SK-N-SH (cell line): ENCODE measurements at regions not wholly inside any gene's neighbourhood (a gene's known extent, or its start where the extent isn't known, plus 50 kb on each side); places are given as distances from the start of the nearest gene placed in this dataset.
"Not testable (repeated sequence)": the region's sequence is repeated elsewhere in the genome, so short reads cannot be mapped to it uniquely, and the experiment has no call there.

Experiments
- CTCF ChIA-PET: fragments of 300-600, 350-600 bp; formaldehyde crosslinking; extraction: SDS; loops from one replicate; lab custom pipeline; 2021; lab: Yijun Ruan, JAX
- POLR2A ChIA-PET: fragments of 350-600 bp; sonication (Branson Sonifier 250); formaldehyde crosslinking; extraction: SDS; loops from one replicate; lab custom pipeline; 2020; ENCODE audit warnings: antibody characterized with exemption, inconsistent platforms; lab: Yijun Ruan, JAX
- DNase-seq: peaks from one replicate; pipeline ENCODE4 v3.0.0; 2012
- H2AFZ ChIP-seq: fragments of 200-600 bp; sonication (generic); 2 replicates; pipeline ENCODE4 v1.8.1; 2016; ENCODE audit warnings: antibody characterized with exemption, mild to moderate bottlenecking, low read depth
- H3F3A ChIP-seq: fragments of 200-600 bp; sonication (generic); replicated peaks from 2 replicates; pipeline ENCODE3; 2016; ENCODE audit warnings: antibody characterized with exemption, mild to moderate bottlenecking; ENCODE audit not compliant: insufficient read depth
- H3K27ac ChIP-seq, 2 experiments: fragments of 200-500 bp in 1 of 2; fragments of 200-600 bp in 1 of 2; sonication (Bioruptor generic) in 1 of 2; sonication (generic), shearing (Covaris generic) in 1 of 2; 2 replicates each; pipeline versions ENCODE4 v1.5.1 to v1.6.1; 2014 to 2016; ENCODE audit warnings: low read depth in 2 of 2, inconsistent platforms in 1 of 2, low read length in 1 of 2, mild to moderate bottlenecking in 1 of 2, mixed read lengths in 1 of 2
- H3K27me3 ChIP-seq: fragments of 200-600 bp; sonication (generic), shearing (Covaris generic); 2 replicates; pipeline ENCODE4 v1.6.1; 2016; ENCODE audit warnings: mixed run types; ENCODE audit not compliant: insufficient read depth
- H3K36me3 ChIP-seq, 2 experiments: fragments of 200-500 bp in 1 of 2; fragments of 200-600 bp in 1 of 2; sonication (Bioruptor generic) in 1 of 2; sonication (generic) in 1 of 2; replicated peaks in 1 of 2; 2 replicates each; pipeline versions ENCODE3 to v1.5.1; 2014 to 2016; ENCODE audit warnings: low read length in 1 of 2, mild to moderate bottlenecking in 1 of 2; ENCODE audit not compliant: insufficient read depth in 2 of 2, control insufficient read depth in 1 of 2
- H3K4me1 ChIP-seq, 2 experiments: fragments of 200-500 bp in 1 of 2; fragments of 200-600 bp in 1 of 2; sonication (Bioruptor generic) in 1 of 2; sonication (generic), shearing (Covaris generic) in 1 of 2; 2 replicates each; pipeline versions ENCODE4 v1.5.1 to v1.6.1; 2014 to 2016; ENCODE audit warnings: low read depth in 1 of 2, low read length in 1 of 2, mixed run types in 1 of 2; ENCODE audit not compliant: insufficient read depth in 2 of 2, control insufficient read depth in 1 of 2
- H3K4me2 ChIP-seq: fragments of 200-600 bp; sonication (generic), shearing (Covaris generic); 2 replicates; pipeline ENCODE4 v1.6.1; 2017; ENCODE audit warnings: mixed run types
- H3K4me3 ChIP-seq, 2 experiments: fragments of 200-500 bp in 1 of 2; fragments of 200-600 bp in 1 of 2; sonication (Bioruptor generic) in 1 of 2; sonication (generic), shearing (Covaris generic) in 1 of 2; 2 replicates each; pipeline versions ENCODE4 v1.5.1 to v1.8.1; 2014 to 2016; ENCODE audit warnings: low read depth in 2 of 2, inconsistent platforms in 1 of 2, low read length in 1 of 2, mild to moderate bottlenecking in 1 of 2, mixed read lengths in 1 of 2, moderate library complexity in 1 of 2
- H3K79me2 ChIP-seq: fragments of 200-600 bp; sonication (generic); 2 replicates; pipeline ENCODE4 v1.8.1; 2017; ENCODE audit warnings: mild to moderate bottlenecking; ENCODE audit not compliant: insufficient read depth
- H3K9ac ChIP-seq: fragments of 200-600 bp; sonication (generic); 2 replicates; pipeline ENCODE4 v1.6.1; 2017; ENCODE audit warnings: mixed run types
- H3K9me2 ChIP-seq: fragments of 200-600 bp; sonication (generic); 2 replicates; pipeline ENCODE4 v1.6.1; 2017; ENCODE audit warnings: mixed run types
- H3K9me3 ChIP-seq: fragments of 200-600 bp; sonication (generic); 2 replicates; pipeline ENCODE4 v1.6.1; 2017; ENCODE audit warnings: mixed run types, mild to moderate bottlenecking, moderate library complexity
- H4K20me1 ChIP-seq: fragments of 200-600 bp; sonication (generic); 2 replicates; pipeline ENCODE4 v1.6.1; 2017; ENCODE audit warnings: mild to moderate bottlenecking, mixed run types; ENCODE audit not compliant: insufficient read depth
- CHD2 ChIP-seq: fragments of 150-350 bp; IDR thresholded peaks from 2 replicates; pipeline ENCODE4 v1.6.1; 2018; ENCODE audit warnings: low read length; ENCODE audit not compliant: partially characterized antibody
- EZH2phosphoT487 ChIP-seq: fragments of 200-600 bp; sonication (generic); IDR thresholded peaks from 2 replicates; pipeline ENCODE4 v1.6.1; 2017; ENCODE audit warnings: low read depth, mixed run types, mild to moderate bottlenecking, antibody characterized with exemption, moderate library complexity, borderline replicate concordance
- FOSL2 ChIP-seq: IDR thresholded peaks from 2 replicates; pipeline ENCODE4 v1.4.0; 2012; ENCODE audit warnings: low read depth, mild to moderate bottlenecking, moderate library complexity, borderline replicate concordance
- FOXM1 ChIP-seq: IDR thresholded peaks from 2 replicates; pipeline ENCODE4 v1.4.0; 2012; ENCODE audit warnings: low read depth, mild to moderate bottlenecking
- GABPA ChIP-seq: IDR thresholded peaks from 2 replicates; pipeline ENCODE4 v1.4.0; 2012; ENCODE audit warnings: low read depth, mild to moderate bottlenecking
- IRF3 ChIP-seq: fragments of 150-350 bp; IDR thresholded peaks from 2 replicates; pipeline ENCODE4 v1.6.1; 2016; ENCODE audit warnings: mild to moderate bottlenecking, low read depth, low read length
- MEF2A ChIP-seq: IDR thresholded peaks from 2 replicates; pipeline ENCODE4 v1.4.0; 2012; ENCODE audit warnings: low read depth, borderline replicate concordance
- MXI1 ChIP-seq: IDR thresholded peaks from 2 replicates; pipeline ENCODE4 v1.6.1; 2012; ENCODE audit warnings: mild to moderate bottlenecking, low read depth, low read length, improper control_type of control experiment
- NRF1 ChIP-seq: IDR thresholded peaks from 2 replicates; pipeline ENCODE4 v1.6.1; 2012; ENCODE audit warnings: low read depth, mild to moderate bottlenecking, low read length
- PBX3 ChIP-seq: IDR thresholded peaks from 2 replicates; pipeline ENCODE4; 2012
- POLR2AphosphoS5 ChIP-seq: IDR thresholded peaks from 2 replicates; pipeline ENCODE4 v1.6.1; 2012; ENCODE audit warnings: low read depth, low read length
- RAD21 ChIP-seq: IDR thresholded peaks from 2 replicates; pipeline ENCODE4 v1.6.1; 2012; ENCODE audit warnings: mild to moderate bottlenecking, low read length
- RXRA ChIP-seq: IDR thresholded peaks from 2 replicates; pipeline ENCODE4 v1.4.0; 2012; ENCODE audit warnings: low read depth, mild to moderate bottlenecking, borderline replicate concordance
- SMC3 ChIP-seq: IDR thresholded peaks from 2 replicates; pipeline ENCODE4 v1.6.1; 2012; ENCODE audit warnings: low read depth, low read length, improper control_type of control experiment
- TEAD4 ChIP-seq: IDR thresholded peaks from 2 replicates; pipeline ENCODE4 v1.4.0; 2012; ENCODE audit warnings: mild to moderate bottlenecking, borderline replicate concordance; ENCODE audit not compliant: insufficient read depth
- WGBS: methylation state at CpG from one replicate; pipeline ENCODE4 v1.1.6; 2017; ENCODE audit warnings: low lambda C conversion rate; 5-methylcytosine and 5-hydroxymethylcytosine counted together
- TF ChIP-seq, protein P1 (sequence below): fragments of 150-350 bp; IDR thresholded peaks from 2 replicates; pipeline ENCODE4 v1.6.1; 2017; ENCODE audit warnings: antibody characterized with exemption, low read length, low read depth, borderline replicate concordance
- TF ChIP-seq, protein P2 (sequence below): fragments of 200-600 bp; sonication (generic); IDR thresholded peaks from 2 replicates; pipeline ENCODE4 v1.6.1; 2017; ENCODE audit warnings: antibody characterized with exemption, mild to moderate bottlenecking, moderate library complexity

GRCh38 chr12:7591531-7591930 lies 74.2 kb downstream of the APOBEC1 start:
- Histone ChIP-seq H3K36me3 (no peaks in the 10 kb centered on the region), H3K79me2 (no peaks in the 10 kb centered on the region), H3K4me2 (no peak overlapping the region), H4K20me1 (no peaks in the 10 kb centered on the region), H3K9me2 (no peaks in the 10 kb centered on the region), H3K9me3 (no peaks in the 10 kb centered on the region), H2AFZ (no peak overlapping the region), H3K9ac (no peak overlapping the region), H3F3A (no peaks in the 10 kb centered on the region), H3K27me3 (peaks cover 15% of the 10 kb centered on the region; the same call in 1 of the 2 replicates), H3K4me1 (no peaks in the 10 kb centered on the region), H3K4me3 (no peak overlapping the region), H3K27ac (no peak overlapping the region)
- TF ChIP-seq IRF3 (no peak), PBX3 (no peak), POLR2AphosphoS5 (no peak), MXI1 (no peak), NRF1 (no peak), TEAD4 (no peak), CHD2 (no peak), FOSL2 (no peak), EZH2phosphoT487 (no peak), RXRA (no peak), SMC3 (no peak), GABPA (no peak), MEF2A (no peak), RAD21 (no peak), FOXM1 (no peak)
- TF ChIP-seq, protein P1, sequence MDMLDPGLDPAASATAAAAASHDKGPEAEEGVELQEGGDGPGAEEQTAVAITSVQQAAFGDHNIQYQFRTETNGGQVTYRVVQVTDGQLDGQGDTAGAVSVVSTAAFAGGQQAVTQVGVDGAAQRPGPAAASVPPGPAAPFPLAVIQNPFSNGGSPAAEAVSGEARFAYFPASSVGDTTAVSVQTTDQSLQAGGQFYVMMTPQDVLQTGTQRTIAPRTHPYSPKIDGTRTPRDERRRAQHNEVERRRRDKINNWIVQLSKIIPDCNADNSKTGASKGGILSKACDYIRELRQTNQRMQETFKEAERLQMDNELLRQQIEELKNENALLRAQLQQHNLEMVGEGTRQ, result no peak
- TF ChIP-seq, protein P2, sequence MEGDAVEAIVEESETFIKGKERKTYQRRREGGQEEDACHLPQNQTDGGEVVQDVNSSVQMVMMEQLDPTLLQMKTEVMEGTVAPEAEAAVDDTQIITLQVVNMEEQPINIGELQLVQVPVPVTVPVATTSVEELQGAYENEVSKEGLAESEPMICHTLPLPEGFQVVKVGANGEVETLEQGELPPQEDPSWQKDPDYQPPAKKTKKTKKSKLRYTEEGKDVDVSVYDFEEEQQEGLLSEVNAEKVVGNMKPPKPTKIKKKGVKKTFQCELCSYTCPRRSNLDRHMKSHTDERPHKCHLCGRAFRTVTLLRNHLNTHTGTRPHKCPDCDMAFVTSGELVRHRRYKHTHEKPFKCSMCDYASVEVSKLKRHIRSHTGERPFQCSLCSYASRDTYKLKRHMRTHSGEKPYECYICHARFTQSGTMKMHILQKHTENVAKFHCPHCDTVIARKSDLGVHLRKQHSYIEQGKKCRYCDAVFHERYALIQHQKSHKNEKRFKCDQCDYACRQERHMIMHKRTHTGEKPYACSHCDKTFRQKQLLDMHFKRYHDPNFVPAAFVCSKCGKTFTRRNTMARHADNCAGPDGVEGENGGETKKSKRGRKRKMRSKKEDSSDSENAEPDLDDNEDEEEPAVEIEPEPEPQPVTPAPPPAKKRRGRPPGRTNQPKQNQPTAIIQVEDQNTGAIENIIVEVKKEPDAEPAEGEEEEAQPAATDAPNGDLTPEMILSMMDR, result no peak
- POLR2A ChIA-PET, result no interaction called here
- CTCF ChIA-PET, result interaction anchor here (1.0 kb wide), 1 partner anchor 215 kb away, joined by 4 read pairs; no protein-coding TSS in a partner anchor
- WGBS, result 17% methylated on average over 4 of the region's 4 CpGs
- no peak for DNase-seq

DNA sequence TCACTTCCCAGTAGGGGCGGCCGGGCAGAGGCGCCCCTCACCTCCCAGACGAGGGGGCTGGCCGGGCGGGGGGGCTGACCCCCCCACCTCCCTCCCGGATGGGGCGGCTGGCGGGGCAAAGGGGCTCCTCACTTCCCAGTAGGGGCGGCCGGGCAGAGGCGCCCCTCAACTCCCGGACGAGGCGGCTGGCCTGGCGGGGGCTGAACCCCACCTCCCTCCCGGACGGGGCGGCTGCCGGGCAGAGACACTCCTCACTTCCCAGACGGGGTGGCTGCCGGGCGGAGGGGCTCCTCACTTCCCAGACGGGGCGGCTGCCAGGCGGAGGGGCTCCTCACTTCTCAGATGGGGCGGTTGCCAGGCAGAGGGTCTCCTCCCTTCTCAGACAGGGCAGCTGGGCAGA lies 75.6 kb downstream of the APOBEC1 start:
- H3K9me2 ChIP-seq, H3K4me3 ChIP-seq, H3K27ac ChIP-seq, H3K36me3 ChIP-seq, H2AFZ ChIP-seq, POLR2A ChIA-PET, H4K20me1 ChIP-seq, H3K79me2 ChIP-seq, H3K4me2 ChIP-seq, H3K9me3 ChIP-seq, DNase-seq, CTCF ChIA-PET, H3K4me1 ChIP-seq, H3K9ac ChIP-seq, H3F3A ChIP-seq: not testable (repeated sequence)
- peaks cover 11% of the 10 kb centered on the region; the same call in 1 of the 2 replicates for H3K27me3 ChIP-seq
- WGBS, result 59% methylated on average over 7 of the region's 27 CpGs
